T-helper 2 cell (primary cell): ENCODE measurements at regions not wholly inside any gene's neighbourhood (a gene's known extent, or its start where the extent isn't known, plus 50 kb on each side); places are given as distances from the start of the nearest gene placed in this dataset.

Experiments
- DNase-seq, 5 experiments: peaks; one replicate each; pipeline versions ENCODE4 v3.0.0 to v3.0.0-alpha.2; 2012 to 2022

- no peak for DNase-seq
Measured at GRCh38 chr1:114314098-114314497, 160.4 kb upstream of the SYT6 start.

GRCh38 chr1:114310695-114311271 lies 157.1 kb upstream of the SYT6 start:
- DNase-seq: no peak

GRCh38 chr1:114302821-114303220 lies 149.2 kb upstream of the SYT6 start:
- no peak for DNase-seq

- no peak for DNase-seq
Measured at GRCh38 chr1:114299331-114299975, 145.8 kb upstream of the SYT6 start.

- no peak for DNase-seq
Measured at GRCh38 chr1:114298008-114298407, 144.3 kb upstream of the SYT6 start.

DNA sequence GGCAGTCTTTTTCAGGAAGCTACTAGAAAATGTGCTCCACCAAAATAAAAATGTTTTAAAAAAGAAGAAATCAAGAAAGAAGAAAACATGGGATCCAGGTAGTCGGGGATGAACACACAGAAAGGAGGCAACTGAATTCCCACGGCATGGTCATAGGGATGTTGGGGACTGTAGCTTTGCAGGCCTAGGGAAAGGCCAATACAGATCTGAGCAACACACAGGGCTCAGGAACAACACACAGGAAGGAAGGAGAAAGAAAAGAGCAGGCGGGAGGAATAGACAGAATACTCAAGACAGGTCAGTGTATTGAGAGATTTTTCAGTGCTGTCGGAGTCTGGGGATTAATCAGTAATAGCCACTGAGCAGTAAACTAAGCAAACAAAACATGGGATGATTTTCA lies 142.7 kb upstream of the SYT6 start:
- no peak for DNase-seq

GRCh38 chr1:114295321-114295720 lies 141.7 kb upstream of the SYT6 start:
- DNase-seq: no peak

- DNase-seq: no peak
Measured at GRCh38 chr1:114292835-114293234, 139.2 kb upstream of the SYT6 start.

- no peak for DNase-seq
Measured at GRCh38 chr1:114292194-114292593, 138.5 kb upstream of the SYT6 start.

- DNase-seq: no peak
Measured at GRCh38 chr1:114290776-114291175, 137.1 kb upstream of the SYT6 start.

GRCh38 chr1:114290341-114290740 lies 136.7 kb upstream of the SYT6 start:
- DNase-seq: no peak

- no peak for DNase-seq
Measured at GRCh38 chr1:114289824-114290223, 136.2 kb upstream of the SYT6 start.

DNA sequence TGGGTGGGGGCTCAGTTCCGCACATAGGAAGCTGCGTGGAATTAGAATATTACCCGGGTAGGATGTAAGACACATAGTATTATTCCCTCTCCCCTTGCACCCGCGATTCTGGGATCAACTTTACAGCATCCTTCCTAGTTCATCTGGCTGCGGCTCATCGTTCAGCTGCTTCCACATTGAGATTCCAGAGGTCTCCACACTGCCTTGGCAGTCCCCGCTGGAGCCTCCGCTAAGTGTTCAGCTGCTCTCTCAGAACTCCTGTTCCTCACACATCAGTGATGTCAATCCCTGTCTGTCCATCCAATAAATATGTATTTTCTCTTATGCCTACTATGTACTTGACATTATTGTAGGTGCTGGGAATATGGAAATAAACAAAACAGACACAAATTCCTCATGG lies 135.6 kb upstream of the SYT6 start:
- DNase-seq: no peak

GRCh38 chr1:114286960-114287359 lies 133.3 kb upstream of the SYT6 start:
- no peak for DNase-seq

DNA sequence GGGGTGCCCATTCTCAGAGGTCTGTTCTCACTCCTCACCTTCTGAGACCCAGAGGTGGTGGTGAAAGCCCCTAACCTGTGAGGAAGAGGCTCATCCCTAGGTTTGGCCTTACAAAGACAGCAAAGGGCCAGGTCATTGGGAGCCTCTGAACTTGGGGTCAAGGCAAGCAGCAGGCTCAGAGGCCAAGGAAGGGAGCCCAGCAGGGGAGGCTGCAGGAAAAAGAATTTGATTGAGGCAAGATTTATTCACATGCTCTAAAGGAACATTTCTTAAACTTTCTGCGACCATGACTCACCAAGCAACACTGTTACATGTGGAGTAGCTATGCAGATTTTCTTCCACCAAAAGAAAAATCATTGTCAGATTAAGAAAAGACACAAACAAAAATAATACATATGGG lies 132.5 kb upstream of the SYT6 start:
- DNase-seq: no peak

- DNase-seq: peak; percentile 53 to 90 (median 68)
Measured at GRCh38 chr1:114282751-114283403, 129.2 kb upstream of the SYT6 start.

- no peak for DNase-seq
Measured at GRCh38 chr1:114278911-114279310, 125.2 kb upstream of the SYT6 start.

- DNase-seq: no peak
Measured at GRCh38 chr1:114278430-114278829, 124.8 kb upstream of the SYT6 start.

DNA sequence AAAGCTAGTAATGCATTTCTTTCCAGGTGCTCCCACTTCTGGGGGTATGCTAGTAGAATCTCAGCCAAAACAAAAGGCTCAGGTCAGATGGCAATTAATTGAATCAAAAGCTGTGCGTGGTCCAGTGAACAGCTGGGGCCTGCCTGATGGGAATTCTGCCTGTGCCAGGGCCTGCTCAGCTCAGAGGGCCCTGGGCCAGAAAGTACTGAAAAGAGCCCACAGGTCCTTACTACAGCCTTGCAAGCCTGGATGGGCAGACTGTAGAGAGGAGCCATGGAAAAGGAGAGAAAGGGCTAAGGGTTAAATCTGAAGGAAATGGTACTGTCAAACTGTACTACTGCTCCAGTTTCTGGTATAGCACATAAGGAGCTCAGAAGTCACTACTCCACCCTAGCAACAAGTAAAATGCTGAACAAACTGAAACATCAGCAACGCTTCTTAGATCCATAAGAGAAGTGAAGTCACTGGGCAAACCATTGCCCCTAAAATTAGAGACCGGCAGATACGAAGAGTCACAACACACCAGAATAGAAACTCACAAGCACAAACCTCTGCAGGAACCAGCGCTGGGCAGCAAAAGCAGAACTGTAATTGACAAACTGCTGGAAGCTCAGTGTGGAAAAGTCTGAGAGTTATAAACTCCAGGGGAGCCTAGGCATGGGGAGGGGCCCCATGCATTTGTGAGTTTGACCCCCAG lies 121.1 kb upstream of the SYT6 start:
- no peak for DNase-seq

GRCh38 chr1:114272593-114272992 lies 118.9 kb upstream of the SYT6 start:
- DNase-seq: no peak

- DNase-seq: no peak
Measured at GRCh38 chr1:114270718-114271117, 117.0 kb upstream of the SYT6 start.

DNA sequence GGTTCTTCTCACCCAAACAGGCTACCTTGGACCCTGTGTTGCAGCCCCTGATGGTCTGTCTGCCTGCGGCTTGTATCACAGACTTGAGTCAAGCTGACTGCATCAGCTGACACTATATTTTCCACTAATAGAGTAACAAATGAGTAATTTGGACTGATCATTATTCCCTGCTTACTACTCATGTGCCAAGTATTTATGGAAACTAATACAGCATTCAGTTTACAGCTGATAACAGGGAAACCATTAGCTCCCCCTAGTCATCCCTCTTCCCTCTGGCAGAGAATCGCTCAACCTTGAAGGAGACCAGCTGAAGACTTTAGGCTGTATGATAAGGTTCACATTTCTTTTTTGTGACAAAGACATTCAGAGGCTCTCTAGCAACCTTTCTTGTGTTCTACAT lies 116.6 kb upstream of the SYT6 start:
- no peak for DNase-seq

DNA sequence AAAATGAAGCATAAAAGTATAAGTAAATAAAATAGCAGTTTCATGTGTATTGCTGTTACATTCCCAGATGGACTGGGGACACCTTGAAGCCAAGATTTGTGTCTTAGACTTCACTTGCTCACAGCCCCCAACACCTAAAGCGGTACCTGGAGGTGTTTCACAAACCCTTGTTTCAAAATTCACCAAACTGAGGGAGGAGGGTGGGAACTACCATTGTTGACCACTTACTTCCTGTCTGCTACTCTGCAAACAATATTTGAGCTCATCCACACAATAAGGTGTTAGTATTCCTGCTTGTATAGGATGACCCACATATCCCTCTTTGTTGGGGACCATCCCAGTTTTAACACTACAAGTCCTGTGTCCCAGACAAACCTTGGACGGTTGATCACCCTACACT lies 115.9 kb upstream of the SYT6 start:
- DNase-seq: no peak

GRCh38 chr1:114263343-114263742 lies 109.7 kb upstream of the SYT6 start:
- peak in 1 of 5 experiments; percentile 66 for DNase-seq
